SW480 (cell line): ENCODE measurements at regions not wholly inside any gene's neighbourhood (a gene's known extent, or its start where the extent isn't known, plus 50 kb on each side); places are given as distances from the start of the nearest gene placed in this dataset.
A peak's percentile ranks its signal among the peaks of the same experiment; 100 is the strongest.

Source experiments
- DNase-seq: peaks from one replicate; pipeline ENCODE4 v3.0.0-alpha.2; 2016; ENCODE audit warnings: low spot score

DNA sequence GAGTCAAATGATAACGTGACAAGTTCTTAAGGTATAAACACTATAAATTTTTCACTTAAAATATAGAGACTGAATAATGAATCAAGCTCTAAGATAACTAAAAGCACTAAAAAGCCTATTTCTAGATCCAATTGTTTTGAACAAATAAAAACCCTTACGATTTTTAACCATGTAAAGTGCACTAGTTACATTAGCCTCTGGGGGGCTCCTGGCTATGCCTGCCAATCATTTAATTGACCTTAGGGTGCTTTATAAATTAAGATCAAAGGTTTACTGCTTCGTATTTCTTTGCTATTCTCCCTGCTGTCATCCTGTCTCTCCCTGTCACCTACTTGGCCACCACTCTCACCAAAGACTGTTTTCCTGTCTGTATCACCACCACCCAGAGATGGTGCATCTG, 133.4 kb downstream of the ESM1 start:
- DNase-seq: no peak

DNA sequence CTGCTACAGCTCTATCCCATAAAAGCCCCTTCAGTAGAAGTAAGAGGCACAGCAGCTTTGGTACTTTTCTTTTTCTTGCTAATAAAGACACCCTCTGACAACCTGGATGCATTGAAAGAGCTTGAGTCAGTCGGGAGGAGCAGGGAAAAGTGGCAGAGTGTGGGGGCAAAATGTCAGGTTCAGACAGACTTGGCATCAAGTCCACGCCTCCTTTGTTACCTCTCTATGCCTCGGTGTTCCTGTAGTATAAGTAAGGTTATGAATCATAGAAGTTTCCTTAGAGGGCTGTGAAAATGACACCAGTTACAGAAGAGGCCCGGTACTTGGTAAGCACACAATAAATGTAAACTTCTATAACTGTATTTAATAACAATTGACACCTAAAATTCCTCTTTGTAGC, 133.9 kb downstream of the ESM1 start:
- DNase-seq: no peak

DNA sequence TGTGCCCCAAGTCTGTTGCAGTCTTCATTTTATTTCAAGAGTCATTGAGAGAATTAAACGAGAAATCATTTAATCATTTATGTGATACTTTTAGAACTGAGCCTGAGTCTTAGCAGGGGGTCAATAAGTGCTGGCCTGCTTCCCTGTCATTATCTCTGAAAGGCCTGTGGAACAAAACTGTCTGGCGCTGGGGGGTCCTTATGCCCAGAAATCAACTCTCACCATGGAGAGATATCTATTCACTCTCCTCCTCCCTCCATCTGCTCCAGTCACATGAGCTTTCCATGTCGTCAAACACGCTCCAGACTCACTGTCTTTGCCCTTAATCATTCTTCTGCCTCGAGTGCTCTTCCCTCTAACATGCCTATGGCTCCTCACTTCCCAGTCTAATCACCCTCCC, 136.8 kb downstream of the ESM1 start:
- DNase-seq: no peak

DNA sequence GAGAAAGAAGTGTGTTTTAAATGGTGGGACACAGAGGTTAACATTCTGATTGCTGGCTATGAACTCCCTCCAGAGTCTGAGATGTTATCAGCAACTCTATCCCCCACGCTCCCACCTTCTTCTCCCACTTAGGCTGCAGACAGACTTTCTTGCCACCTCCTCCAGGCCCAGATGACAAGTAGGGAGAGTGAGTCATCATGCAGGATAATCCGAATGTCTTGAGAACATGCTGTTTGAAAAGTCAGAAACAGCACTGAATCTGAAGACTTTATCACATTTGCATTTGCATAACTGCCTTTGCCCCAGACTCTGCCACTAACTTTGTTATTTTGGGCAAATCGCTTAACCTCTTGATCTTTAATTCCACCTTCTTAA, 139.8 kb downstream of the ESM1 start:
- no peak for DNase-seq

DNA sequence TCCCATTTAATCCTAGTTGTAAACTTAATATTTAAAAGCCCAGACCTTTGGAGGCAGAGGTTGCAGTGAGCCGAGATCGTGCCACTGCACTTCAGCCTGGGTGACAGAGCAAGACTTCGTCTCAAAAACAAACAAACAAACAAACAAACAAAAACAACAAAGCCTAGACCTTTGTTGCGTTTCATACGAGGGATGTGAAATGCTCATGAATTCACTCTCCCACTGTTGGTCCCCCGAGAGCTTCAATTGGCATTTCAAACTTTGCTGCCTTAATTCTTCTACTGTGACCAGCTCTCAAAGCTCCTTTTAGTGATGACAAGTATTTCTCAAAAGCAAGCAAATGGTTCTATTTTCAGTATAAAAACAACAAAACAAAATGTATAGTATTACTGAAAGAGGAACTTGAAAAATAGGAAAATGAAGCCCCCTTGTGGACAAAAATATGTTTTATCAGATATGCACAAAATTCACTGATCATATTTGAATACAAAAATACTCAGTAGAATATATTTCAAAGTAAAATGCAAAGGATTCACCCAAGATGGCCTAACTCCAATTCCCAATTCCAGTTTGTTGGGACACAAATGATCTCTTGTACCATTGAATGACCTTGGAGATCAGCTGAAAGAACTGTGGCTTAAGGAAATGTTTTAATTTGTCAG, 140.4 kb downstream of the ESM1 start:
- DNase-seq: peak; percentile 26

DNA sequence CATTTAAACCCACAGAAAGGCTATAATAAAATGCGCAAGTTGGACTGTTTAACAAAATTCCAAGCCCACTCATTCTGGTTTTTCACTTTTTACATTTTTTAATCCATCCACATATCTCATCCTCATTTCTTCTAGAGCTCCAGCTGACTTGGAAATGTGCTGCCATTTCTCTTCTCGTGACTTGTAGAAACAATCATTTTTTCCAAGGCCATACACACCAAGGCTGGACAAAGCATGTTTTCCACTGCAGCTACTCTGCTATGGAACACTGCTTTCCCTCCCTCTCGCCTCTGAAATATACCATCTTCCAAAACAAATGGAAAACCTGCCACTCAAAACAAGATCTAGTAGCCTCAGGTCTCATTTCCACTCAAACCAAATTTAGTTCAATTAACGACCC, 141.1 kb downstream of the ESM1 start:
- no peak for DNase-seq

DNA sequence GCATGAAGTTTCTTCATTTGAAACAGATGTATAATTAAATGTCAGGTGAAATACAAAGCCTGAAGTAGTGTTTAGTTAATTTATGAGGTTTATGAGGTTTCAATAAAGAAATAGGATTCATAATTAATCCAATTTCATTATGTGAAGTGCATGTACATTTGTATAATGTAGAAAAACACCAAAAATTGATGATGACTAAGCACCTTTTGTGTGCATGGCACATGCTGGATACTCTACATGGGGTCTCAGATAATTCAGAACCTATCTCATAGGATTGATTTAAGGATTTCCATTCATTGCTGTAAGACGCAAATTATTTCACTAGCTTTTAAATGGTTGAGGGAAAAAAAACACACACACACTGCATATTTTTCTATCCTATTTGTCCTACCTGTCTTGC, 143.9 kb downstream of the ESM1 start:
- no peak for DNase-seq

DNA sequence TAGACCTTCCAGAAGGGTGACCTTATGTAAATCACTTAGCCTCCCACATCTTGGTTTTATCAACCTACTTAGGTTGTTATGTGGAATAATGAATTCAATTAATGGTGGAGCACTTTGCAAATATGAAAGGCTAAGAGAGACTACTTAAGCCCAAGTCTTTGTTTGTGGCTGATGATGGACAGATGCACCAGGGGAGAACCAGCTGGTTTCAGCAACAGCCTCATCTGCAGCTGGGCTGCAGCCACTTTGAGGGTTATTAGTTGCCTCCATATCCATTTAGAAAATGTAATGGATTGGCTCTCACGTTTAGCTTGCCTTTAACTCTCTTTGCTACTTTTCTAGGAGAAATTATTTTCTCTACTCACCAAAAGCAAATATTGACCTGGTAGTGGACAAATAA, 146.6 kb downstream of the ESM1 start:
- DNase-seq: no peak

DNA sequence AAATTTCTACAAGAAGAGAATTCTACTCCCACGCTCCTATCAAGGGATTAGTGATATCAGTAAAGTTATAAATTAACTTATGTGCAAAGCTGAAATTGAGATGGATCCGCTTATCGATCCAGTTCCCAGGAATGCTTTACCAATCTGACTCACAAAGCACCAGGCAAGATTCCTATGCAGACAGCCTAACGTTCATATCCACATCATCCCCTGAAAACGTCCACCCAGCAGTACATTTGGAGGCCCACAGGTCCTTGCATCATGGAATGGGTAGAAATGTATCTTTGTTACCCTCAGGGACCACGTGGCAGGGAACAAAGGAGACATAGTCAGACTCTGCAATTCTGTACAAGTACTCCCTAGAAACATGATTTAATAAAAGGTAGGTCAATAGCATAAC, 147.4 kb downstream of the ESM1 start:
- no peak for DNase-seq

DNA sequence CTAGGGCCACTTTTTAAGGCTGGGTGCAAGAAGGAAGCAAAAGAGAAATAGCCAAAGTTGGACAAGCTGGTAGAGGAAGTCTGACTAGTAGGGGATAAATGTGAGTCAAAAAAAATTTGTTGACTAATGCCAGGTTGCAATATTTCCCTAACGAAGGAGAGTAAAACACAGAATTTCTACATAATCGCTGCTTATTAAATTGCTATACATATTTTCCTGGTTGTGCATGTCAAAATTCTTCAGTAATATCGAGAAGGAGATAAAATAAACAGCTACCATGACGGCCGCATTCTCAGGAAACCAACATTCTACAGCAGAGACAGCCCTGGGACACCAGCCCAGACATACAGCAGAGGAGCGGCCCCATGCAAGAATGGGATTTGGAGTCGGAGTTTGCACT, 148.3 kb downstream of the ESM1 start:
- no peak for DNase-seq

DNA sequence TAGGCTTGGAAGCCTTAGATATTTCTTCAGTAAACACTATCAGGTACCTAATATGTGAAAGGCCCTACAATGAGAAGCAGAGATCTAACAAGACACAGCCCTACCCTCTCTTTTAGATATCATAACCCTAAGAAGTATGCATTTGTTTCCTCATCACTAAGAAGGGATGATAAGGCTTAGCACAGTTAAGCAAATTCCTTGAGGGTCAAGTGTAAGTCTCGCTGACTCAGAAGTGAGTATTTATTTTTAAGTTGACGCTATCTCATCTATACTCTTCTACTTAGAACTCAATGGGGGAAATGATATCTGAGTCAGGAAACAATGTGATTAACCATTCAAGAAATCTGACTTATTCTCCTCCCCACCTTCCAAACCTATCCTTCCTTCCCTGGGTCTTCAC, 149.7 kb downstream of the ESM1 start:
- DNase-seq: no peak

DNA sequence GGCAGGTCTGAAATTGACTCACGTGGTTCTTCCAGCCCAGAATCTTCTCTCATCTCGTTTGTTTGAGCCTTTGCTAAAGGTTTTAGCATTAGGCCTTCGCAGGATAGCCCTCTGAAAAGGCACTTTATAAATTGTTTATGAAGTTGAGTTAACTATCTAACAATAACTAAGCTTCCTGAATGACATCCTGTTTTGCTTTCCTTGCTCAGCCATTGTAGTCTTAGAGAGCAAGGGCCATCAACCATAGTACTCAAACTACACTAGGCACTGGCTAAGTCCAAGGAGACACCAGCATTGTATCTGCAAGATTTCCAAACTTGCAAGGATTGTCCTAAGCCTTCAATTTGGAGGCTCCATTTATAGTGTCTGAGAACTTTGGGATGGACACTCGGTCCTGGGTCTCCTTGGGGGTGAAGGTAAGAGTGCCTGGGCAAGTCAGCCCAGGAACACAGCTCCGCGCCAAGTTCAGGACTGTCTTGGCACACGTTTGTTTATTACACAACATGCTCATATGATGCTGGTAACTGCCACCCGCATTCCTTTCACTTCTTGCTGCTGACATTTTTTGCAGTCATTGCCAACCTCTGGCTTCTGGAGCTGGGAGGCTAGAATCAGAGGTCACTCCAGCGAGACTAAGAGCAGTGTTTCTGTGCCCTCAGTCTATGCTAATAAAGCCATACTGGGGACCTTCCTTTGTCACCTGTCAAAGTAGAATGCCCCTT, 151.1 kb downstream of the ESM1 start:
- no peak for DNase-seq

DNA sequence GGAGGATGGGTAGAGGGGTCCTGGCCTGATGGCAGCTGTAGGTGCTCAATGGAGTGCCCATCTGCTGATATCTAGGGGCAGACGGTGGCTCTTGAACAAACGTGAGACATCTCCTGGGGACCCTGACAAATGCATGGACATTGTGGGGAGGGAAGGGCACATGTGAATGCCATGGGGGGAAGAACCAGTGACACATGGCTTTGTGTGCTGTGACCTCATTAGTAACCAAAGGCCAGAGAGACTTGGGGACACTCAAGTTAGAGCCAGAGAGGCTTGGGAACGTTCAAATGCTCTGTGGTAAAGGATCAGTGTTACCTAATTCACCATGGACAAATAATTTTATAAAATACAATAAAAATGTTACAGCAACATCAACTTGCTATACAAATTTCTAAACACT, 151.8 kb downstream of the ESM1 start:
- DNase-seq: no peak

DNA sequence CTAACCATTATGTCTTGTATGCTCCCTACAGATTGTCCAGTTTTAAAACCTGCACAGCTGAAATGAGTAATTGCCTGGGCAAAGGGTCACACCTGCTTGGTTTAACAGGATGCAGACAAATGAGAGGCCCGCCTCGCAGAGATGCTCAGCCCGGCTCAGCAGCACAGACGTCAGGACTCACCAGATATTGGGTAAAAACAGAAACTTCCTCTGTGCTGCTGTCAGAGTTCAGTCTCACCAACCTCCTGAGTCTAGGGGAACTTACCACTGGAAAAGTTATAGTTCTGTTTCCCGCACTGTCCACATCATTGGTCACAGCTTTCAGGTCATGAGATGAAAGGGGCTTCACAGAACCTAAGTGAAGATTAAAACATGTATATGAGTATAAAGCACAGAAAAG, 152.5 kb downstream of the ESM1 start:
- DNase-seq: no peak

DNA sequence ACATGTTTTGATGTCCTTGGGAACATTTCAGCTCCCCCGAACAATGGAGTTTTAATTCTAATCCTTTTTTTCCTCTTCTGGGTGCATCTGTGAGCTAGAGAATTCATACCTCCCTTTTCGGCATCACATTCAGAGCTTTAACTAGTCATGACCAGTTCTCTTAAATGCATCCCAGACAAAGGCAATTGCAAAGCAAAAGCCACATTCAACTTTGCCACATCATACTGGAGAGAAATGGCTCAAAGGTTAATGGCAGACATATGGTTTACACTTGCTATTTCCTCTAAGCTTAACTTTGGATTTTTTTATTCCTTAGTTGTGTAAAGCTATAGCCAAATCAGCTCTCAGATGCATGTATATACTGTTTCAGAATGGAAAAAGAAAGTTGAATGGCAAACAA, 153.3 kb downstream of the ESM1 start:
- DNase-seq: no peak

DNA sequence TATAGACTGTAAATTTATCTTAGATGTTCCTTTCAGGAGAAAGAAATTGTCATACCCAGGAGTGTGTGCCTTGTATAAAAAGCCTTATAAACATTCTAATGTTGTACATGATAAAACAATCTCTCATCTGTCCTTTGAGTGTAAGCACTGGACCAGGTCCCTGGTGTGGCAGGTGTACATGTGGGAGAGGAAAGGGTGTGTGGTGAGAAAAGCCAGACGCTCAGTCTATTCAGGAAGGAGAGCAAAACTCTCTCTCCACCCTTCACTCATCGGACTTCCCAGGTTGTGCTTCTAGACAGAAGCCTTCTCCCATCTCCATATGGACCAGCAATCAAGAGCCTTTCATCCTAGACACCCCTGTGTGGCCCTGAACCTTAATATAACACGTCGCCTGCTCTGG, 154.2 kb downstream of the ESM1 start:
- no peak for DNase-seq

DNA sequence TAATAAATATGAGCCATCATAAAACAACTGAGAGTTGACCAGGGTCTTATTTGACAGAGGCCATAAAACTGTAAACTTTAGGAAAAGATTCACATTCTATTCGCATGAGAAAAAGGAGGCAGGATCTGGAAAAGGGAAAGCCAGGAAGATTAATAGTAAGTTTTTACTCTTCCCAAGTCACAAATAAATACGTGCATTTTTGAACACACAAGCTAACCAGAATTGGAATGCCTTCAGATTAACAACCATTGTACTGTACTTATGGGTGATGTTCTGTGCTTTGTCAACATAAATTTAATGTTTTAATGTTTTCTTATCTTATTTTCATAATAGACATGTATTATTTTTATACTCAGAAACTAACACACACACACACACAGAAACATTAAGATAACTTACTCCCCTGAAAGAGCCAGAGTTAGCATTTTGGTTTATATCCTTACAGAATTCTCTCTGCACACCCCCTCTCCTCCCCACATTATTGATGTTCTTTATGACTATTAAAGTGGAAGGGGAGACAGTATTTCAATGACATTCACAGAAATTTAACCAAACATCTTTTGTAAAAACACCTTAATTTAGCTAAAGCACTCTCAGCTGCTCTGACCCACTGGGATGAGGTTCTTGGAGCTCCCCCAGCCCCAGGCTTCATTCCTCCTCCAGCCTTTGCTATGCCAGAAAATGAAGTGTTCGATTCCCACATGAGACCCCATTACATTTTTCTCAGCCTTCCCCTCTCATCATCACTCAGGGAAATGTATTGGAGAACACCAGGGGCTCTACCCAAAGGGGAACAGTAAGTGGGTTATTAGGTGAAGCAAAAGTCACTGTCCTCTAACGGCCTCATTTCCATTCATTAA, 155.5 kb downstream of the ESM1 start:
- DNase-seq: no peak

DNA sequence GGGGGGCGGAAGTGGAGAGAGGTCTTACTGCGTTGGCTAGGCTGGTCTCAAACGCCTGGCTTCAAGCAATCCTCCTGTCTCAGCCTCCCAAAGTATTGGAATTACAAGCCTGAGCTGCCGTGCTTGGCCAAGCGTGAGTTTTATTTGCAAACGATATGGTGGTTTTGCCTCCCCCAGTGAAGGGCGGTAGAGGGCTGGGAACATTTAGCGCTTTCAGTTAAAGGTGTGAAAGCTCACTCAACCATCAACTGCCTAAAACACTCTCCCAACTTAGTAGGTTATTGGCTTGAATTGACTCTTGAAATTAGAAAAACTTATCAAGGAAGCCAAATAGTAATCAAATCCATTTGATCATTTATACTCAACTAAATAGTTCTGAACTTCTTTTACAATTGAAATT, 156.3 kb downstream of the ESM1 start:
- DNase-seq: no peak

DNA sequence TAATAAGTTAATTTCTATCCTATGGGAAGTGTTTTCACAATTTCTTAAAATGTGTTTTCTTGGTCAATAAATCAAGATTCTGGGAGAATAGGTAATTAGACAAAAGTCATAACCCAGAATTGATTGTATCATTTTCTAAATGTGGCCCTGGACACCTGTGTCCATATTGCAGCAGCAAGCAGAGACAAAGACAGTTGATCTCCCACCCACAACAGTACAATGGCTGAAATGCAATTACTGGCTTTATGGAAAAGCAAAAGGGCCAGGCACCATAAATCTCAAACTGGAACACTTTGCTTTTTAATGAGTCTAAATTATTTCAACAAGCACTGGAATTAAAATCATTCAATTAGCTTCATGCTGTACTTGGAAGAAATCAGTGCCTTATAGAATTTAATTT, 157.2 kb downstream of the ESM1 start:
- no peak for DNase-seq

DNA sequence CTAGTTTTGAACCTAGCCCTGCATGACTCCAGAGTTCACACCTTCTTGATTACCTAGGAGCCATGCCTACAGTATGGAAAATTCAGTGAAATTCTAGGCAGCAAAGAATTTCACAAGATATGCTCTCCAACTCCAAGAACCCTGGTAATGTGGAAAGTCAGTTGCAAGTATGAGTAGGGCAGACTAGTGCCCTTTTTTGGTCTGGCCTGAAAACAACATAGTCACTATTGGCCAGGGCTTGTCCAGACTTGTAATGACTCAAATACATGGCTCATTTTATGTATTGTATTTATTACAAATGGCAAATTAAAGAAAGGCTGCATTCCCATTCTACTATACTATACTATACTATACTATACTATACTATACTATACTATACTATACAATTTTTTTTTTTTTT, 160.4 kb downstream of the ESM1 start:
- DNase-seq: no peak

DNA sequence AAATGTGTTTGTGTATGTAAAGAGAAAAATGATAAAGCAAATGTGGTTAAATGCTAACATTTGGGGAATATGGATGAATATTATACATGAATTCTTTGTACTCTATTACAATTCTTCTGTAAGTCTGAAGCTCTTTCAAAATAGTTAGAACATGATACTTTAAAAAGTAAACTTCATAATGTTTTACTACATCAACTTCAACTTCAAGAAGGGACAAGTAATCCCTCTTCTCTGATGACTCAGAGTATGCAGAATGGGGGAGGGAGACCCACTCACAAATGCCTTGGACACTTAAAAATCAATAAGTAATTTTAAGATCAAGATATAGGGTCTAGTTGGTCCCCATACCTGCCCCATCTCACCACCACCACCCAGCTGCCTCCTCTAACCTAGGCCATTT, 162.4 kb downstream of the ESM1 start:
- DNase-seq: no peak

DNA sequence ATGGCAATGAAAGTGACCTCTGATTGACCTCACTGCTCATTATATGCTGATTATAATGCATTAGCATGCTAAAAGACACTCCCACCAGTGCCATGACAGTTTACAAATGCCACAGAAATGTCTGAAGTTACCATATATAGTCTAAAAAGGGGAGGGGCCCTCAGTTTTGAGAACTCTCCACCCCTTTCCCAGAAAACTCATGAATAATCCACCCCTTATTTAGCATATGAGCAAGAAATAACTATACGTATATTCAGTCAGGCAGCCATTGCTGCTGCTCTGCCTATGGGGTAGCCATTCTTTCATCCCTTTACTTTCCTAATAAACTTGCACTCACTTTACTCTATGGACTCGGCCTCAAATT, 163.1 kb downstream of the ESM1 start:
- DNase-seq: no peak
